ENCODE measurements at regions not wholly inside any gene's neighbourhood (a gene's known extent, or its start where the extent isn't known, plus 50 kb on each side); places are given as distances from the start of the nearest gene placed in this dataset.

GRCh38 chr16:79283578-79283977 lies 317.0 kb downstream of the MAF start:
- Histone ChIP-seq H3K27me3 (ENCODE audit: insufficient read depth, low read length, poor library complexity) (no peaks in the 10 kb centered on the region), H3K9me3 (ENCODE audit: insufficient read depth, low read length, severe bottlenecking) (no peaks in the 10 kb centered on the region)
- ATAC-seq (ENCODE audit: insufficient read depth, low read depth): no peak

GRCh38 chr16:79282806-79283205 lies 317.7 kb downstream of the MAF start:
- Histone ChIP-seq H3K9ac (ENCODE audit: low read depth, low read length) (peak overlapping the region; percentile 20; the same call in 1 of the 2 replicates), H2AFZ (ENCODE audit: low read depth, low read length) (no peak overlapping the region), H3K27ac (ENCODE audit: low read length) (peak overlapping the region; percentile 75), H3K36me3 (ENCODE audit: insufficient read depth, low read length) (no peaks in the 10 kb centered on the region), H3K79me2 (ENCODE audit: insufficient read depth, low read length) (no peaks in the 10 kb centered on the region), H3K4me3 (ENCODE audit: low read depth in 1 of 2, low read length in 2 of 2) (peak overlapping the region in 1 of 2 experiments; percentile 10; a peak in 2 of 4 replicates), H3K27me3 (ENCODE audit: insufficient read depth, low read length, poor library complexity) (no peaks in the 10 kb centered on the region), H4K20me1 (ENCODE audit: insufficient read depth, low read length) (no peaks in the 10 kb centered on the region), H3K4me1 (ENCODE audit: insufficient read depth, low read length) (peaks cover 78% of the 10 kb centered on the region), H3K4me2 (ENCODE audit: insufficient read depth, low read length) (peak overlapping the region; percentile 50), H3K9me3 (ENCODE audit: insufficient read depth, low read length, severe bottlenecking) (no peaks in the 10 kb centered on the region)
- ATAC-seq (ENCODE audit: insufficient read depth, low read depth): peak; percentile 46; the same call in 2 of the 3 replicates
- TF ChIP-seq CTCF (IDR thresholded peaks at IDR 0.05; ENCODE audit: borderline replicate concordance, extremely low read depth, low read length, poor library complexity, severe bottlenecking) (no peak), EZH2 (IDR thresholded peaks at IDR 0.05; ENCODE audit: borderline replicate concordance, low read depth, low read length, severe bottlenecking) (no peak)
- DNase-seq: peak; percentile 49

More at GRCh38 chr16:79283578-79283977, 317.0 kb downstream of the MAF start:
- peak; percentile 40 for DNase-seq
- no peaks in the 10 kb centered on the region for H3K36me3 ChIP-seq (ENCODE audit: insufficient read depth, low read length)
- no peak overlapping the region for H2AFZ ChIP-seq (ENCODE audit: low read depth, low read length)
- H3K4me3 ChIP-seq (ENCODE audit: low read depth in 1 of 2, low read length in 2 of 2): no peak overlapping the region
- H3K79me2 ChIP-seq (ENCODE audit: insufficient read depth, low read length): no peaks in the 10 kb centered on the region
- peak overlapping the region; percentile 75 for H3K27ac ChIP-seq (ENCODE audit: low read length)
- TF ChIP-seq CTCF (IDR thresholded peaks at IDR 0.05; ENCODE audit: borderline replicate concordance, extremely low read depth, low read length, poor library complexity, severe bottlenecking) (no peak), EZH2 (IDR thresholded peaks at IDR 0.05; ENCODE audit: borderline replicate concordance, low read depth, low read length, severe bottlenecking) (no peak)
- H3K4me1 ChIP-seq (ENCODE audit: insufficient read depth, low read length): peaks cover 76% of the 10 kb centered on the region
- H3K4me2 ChIP-seq (ENCODE audit: insufficient read depth, low read length): peak overlapping the region; percentile 50
- peak overlapping the region; percentile 6; the same call in 1 of the 2 replicates for H3K9ac ChIP-seq (ENCODE audit: low read depth, low read length)
- no peaks in the 10 kb centered on the region for H4K20me1 ChIP-seq (ENCODE audit: insufficient read depth, low read length)

- DNase-seq (peak; percentile 44), ATAC-seq (ENCODE audit: insufficient read depth, low read depth) (peak; percentile 53)
- Histone ChIP-seq H3K79me2 (ENCODE audit: insufficient read depth, low read length) (no peaks in the 10 kb centered on the region), H3K4me3 (ENCODE audit: low read depth in 1 of 2, low read length in 2 of 2) (no peak overlapping the region), H3K27ac (ENCODE audit: low read length) (peak overlapping the region; percentile 42), H3K4me1 (ENCODE audit: insufficient read depth, low read length) (peaks cover 39% of the 10 kb centered on the region), H4K20me1 (ENCODE audit: insufficient read depth, low read length) (no peaks in the 10 kb centered on the region), H3K27me3 (ENCODE audit: insufficient read depth, low read length, poor library complexity) (no peaks in the 10 kb centered on the region), H3K4me2 (ENCODE audit: insufficient read depth, low read length) (peak overlapping the region; percentile 9; the same call in 1 of the 2 replicates), H3K9ac (ENCODE audit: low read depth, low read length) (no peak overlapping the region), H2AFZ (ENCODE audit: low read depth, low read length) (no peak overlapping the region; the same call in 1 of the 2 replicates), H3K36me3 (ENCODE audit: insufficient read depth, low read length) (no peaks in the 10 kb centered on the region), H3K9me3 (ENCODE audit: insufficient read depth, low read length, severe bottlenecking) (no peaks in the 10 kb centered on the region)
- TF ChIP-seq CTCF (IDR thresholded peaks at IDR 0.05; ENCODE audit: borderline replicate concordance, extremely low read depth, low read length, poor library complexity, severe bottlenecking): no peak
- no peak for TF ChIP-seq EZH2 (IDR thresholded peaks at IDR 0.05; ENCODE audit: borderline replicate concordance, low read depth, low read length, severe bottlenecking)
These were observed 322.0 kb downstream of the MAF start for GRCh38 chr16:79278506-79278905.

Measured in DND-41 (cell line).